ENCODE measurements at regions not wholly inside any gene's neighbourhood (a gene's known extent, or its start where the extent isn't known, plus 50 kb on each side); places are given as distances from the start of the nearest gene placed in this dataset.

- Histone ChIP-seq H3K9ac (replicated peaks; ENCODE audit: extremely low read depth, insufficient read depth, low read length) (no peak overlapping the region), H3K4me2 (ENCODE audit: insufficient read depth, low read length) (no peak overlapping the region), H3K9me3 (replicated peaks; ENCODE audit: control insufficient read depth, insufficient read depth, low read length) (no peaks in the 10 kb centered on the region), H3K79me2 (ENCODE audit: control insufficient read depth, insufficient read depth, low read length) (no peaks in the 10 kb centered on the region), H4K20me1 (replicated peaks; ENCODE audit: control insufficient read depth, extremely low read depth, insufficient read depth, low read length) (no peaks in the 10 kb centered on the region), H3K9me1 (replicated peaks; ENCODE audit: control insufficient read depth, extremely low read depth, insufficient read depth, low read length) (no peaks in the 10 kb centered on the region), H3K4me1 (ENCODE audit: control insufficient read depth, extremely low read depth, insufficient read depth, low read length) (no peaks in the 10 kb centered on the region), H3K4me3 (replicated peaks in 1 of 3; ENCODE audit: insufficient read depth in 1 of 3, low read depth in 1 of 3, low read length in 3 of 3) (no peak overlapping the region), H3K27me3 (ENCODE audit: control insufficient read depth in 2 of 2, insufficient read depth in 2 of 2, low read length in 2 of 2) (peaks cover 15 to 20% of the 10 kb centered on the region in 2 experiments), H2AFZ (ENCODE audit: low read depth, low read length) (no peak overlapping the region), H3K36me3 (ENCODE audit: control insufficient read depth in 2 of 2, extremely low read depth in 1 of 2, insufficient read depth in 2 of 2, low read length in 2 of 2) (no peaks in the 10 kb centered on the region), H3K27ac (ENCODE audit: insufficient read depth, low read depth, low read length) (no peak overlapping the region)
- dilution Hi-C loops (cut with MboI; ENCODE audit: extremely low pct_ligation_motif_present, low sequenced_read_pairs), result no loop called here
- POLR2A ChIA-PET, result no interaction called here
- CTCF ChIA-PET, result no interaction called here
- intact Hi-C loops (cut with micrococcal nuclease), result no loop called here
- TF ChIP-seq JUN (IDR thresholded peaks at IDR 0.05; ENCODE audit: borderline replicate concordance, insufficient read depth, insufficient read length, low read depth), result no peak
- no peak for TF ChIP-seq POLR2AphosphoS5 (IDR thresholded peaks at IDR 0.05; ENCODE audit: insufficient read depth, low read depth, low read length)
- no peak for TF ChIP-seq MYC (IDR thresholded peaks at IDR 0.05; ENCODE audit: low read depth, low read length)
- TF ChIP-seq, protein P1, sequence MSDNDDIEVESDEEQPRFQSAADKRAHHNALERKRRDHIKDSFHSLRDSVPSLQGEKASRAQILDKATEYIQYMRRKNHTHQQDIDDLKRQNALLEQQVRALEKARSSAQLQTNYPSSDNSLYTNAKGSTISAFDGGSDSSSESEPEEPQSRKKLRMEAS (IDR thresholded peaks at IDR 0.05; ENCODE audit: insufficient read depth, insufficient read length), result no peak
- no peak for TF ChIP-seq CTCF (IDR thresholded peaks at IDR 0.05; ENCODE audit: extremely low read depth in 1 of 2, insufficient read depth in 1 of 2, low read depth in 1 of 2, low read length in 2 of 2)
- TF ChIP-seq POLR2A (IDR thresholded peaks at IDR 0.05; ENCODE audit: low read depth, low read length), result no peak
- no peak for TF ChIP-seq GATA2 (IDR thresholded peaks at IDR 0.05; ENCODE audit: insufficient read depth, insufficient read length, low read depth, low read length)
- TF ChIP-seq FOS (IDR thresholded peaks at IDR 0.05; ENCODE audit: borderline replicate concordance, insufficient read depth, low read length), result no peak
- TF ChIP-seq EZH2 (IDR thresholded peaks at IDR 0.05; ENCODE audit: borderline replicate concordance, low read depth, low read length, severe bottlenecking), result no peak
- DNase-seq (ENCODE audit: low read depth, low spot score) (no peak), FAIRE-seq (no peak)
- no TSS peak for BruUV-seq (replicated peaks)
Measured at GRCh38 chr14:103267226-103267910, 66.7 kb upstream of the EIF5 start.

Data from endothelial cell of umbilical vein (primary cell).